D721Med (cell line): ENCODE measurements at regions not wholly inside any gene's neighbourhood (a gene's known extent, or its start where the extent isn't known, plus 50 kb on each side); places are given as distances from the start of the nearest gene placed in this dataset.
"Not testable (repeated sequence)": the region's sequence is repeated elsewhere in the genome, so short reads cannot be mapped to it uniquely, and the experiment has no call there.

Experiments used
- DNase-seq: peaks from one replicate; pipeline ENCODE4 v3.0.0; 2011; ENCODE audit warnings: low spot score; ENCODE audit not compliant: insufficient read length
- FAIRE-seq: peaks from 2 replicates; lab custom pipeline; 2011; peaks lifted over from hg19 to GRCh38; lab: Jason Lieb, UNC
- CTCF ChIP-seq: IDR thresholded peaks from 2 replicates; pipeline ENCODE4 v1.5.1; 2012; ENCODE audit warnings: mild to moderate bottlenecking, control low read depth; ENCODE audit not compliant: insufficient read depth; ENCODE audit errors: missing control alignments

GRCh38 chr3:27556887-27557286 is 72.7 kb upstream of the SLC4A7 start:
- DNase-seq = no peak
- no peak for FAIRE-seq
- TF ChIP-seq CTCF = no peak

GRCh38 chr3:27554706-27555105 is 70.5 kb upstream of the SLC4A7 start:
- no peak for DNase-seq
- TF ChIP-seq CTCF = no peak
- no peak for FAIRE-seq

GRCh38 chr3:27553886-27554540 is 69.8 kb upstream of the SLC4A7 start:
- DNase-seq (no peak), FAIRE-seq (no peak)
- TF ChIP-seq CTCF = no peak

GRCh38 chr3:27552708-27553107 is 68.5 kb upstream of the SLC4A7 start:
- DNase-seq, FAIRE-seq: not testable (repeated sequence)

- DNase-seq, FAIRE-seq: not testable (repeated sequence)
Measured at GRCh38 chr3:27551413-27551812, 67.2 kb upstream of the SLC4A7 start.

GRCh38 chr3:27545061-27545460 is 60.9 kb upstream of the SLC4A7 start:
- DNase-seq = no peak
- FAIRE-seq = no peak
- no peak for TF ChIP-seq CTCF

- TF ChIP-seq CTCF = no peak
- no peak for DNase-seq
- FAIRE-seq = no peak
Measured at GRCh38 chr3:27544372-27544865, 60.2 kb upstream of the SLC4A7 start.

GRCh38 chr3:27542476-27542875 is 58.3 kb upstream of the SLC4A7 start:
- TF ChIP-seq CTCF = no peak
- no peak for FAIRE-seq
- DNase-seq = no peak
